ENCODE measurements at regions not wholly inside any gene's neighbourhood (a gene's known extent, or its start where the extent isn't known, plus 50 kb on each side); places are given as distances from the start of the nearest gene placed in this dataset.

DNA sequence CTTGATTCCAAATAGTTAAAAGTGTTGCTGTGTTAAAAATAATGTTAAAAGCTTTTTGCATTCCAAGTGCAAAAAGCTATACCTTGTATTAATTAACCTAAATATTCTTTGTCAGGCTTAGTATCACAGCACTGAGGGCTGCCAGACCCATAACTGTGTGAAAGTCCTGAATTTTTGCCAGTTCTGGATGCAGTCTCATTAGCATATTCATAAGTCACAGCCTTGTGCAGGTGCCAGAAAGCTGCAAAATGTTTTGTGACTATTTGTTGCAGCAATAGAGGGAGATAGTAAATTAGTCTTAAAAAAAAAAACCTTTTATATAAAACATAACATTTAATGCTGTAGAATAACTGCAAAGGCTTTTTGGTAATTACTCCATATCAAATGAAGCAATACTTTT lies 56.6 kb downstream of the SLITRK1 start:
- Mint-ChIP-seq H3K4me3 (no peak overlapping the region), H3K9me3 (peaks cover 28% of the 10 kb centered on the region)

GRCh38 chr13:83824560-83824959 lies 57.7 kb downstream of the SLITRK1 start:
- H3K9me3 Mint-ChIP-seq: peaks cover 28% of the 10 kb centered on the region
- no peaks in the 10 kb centered on the region for H3K27me3 Mint-ChIP-seq
- intact Hi-C loops (cut with micrococcal nuclease): no loop called here
- no peaks in the 10 kb centered on the region for H3K4me1 Mint-ChIP-seq (ENCODE audit: low read depth)
- H3K36me3 Mint-ChIP-seq (ENCODE audit: low read depth): no peaks in the 10 kb centered on the region
- no peak overlapping the region for H3K4me3 Mint-ChIP-seq
- H3K27ac Mint-ChIP-seq: no peak overlapping the region

More for the DNA sequence above, 56.6 kb downstream of the SLITRK1 start:
- Mint-ChIP-seq H3K36me3 (ENCODE audit: low read depth) (no peaks in the 10 kb centered on the region), H3K27me3 (no peaks in the 10 kb centered on the region), H3K27ac (no peak overlapping the region), H3K4me1 (ENCODE audit: low read depth) (no peaks in the 10 kb centered on the region)
- intact Hi-C loops (cut with micrococcal nuclease): no loop called here

DNA sequence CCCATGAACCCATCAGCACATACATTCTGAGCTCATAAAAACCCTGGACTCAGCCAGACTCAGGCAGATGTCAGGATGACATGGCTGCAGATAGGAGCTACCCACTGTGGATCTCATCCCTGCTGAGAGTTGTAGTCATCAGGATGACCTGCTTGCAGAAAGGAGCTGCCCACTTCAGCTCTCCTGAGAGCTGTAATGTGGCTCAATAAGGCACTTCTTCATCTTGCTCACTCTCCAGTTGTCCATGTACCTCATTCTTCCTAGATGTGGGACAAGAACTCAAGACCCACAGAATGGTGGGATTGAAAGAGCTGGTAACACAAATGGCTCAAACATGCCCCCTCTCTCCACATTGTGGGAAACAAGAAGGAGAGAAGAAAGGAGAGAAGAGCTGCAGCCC lies 58.2 kb downstream of the SLITRK1 start:
- intact Hi-C loops (cut with micrococcal nuclease): no loop called here
- H3K27me3 Mint-ChIP-seq: no peaks in the 10 kb centered on the region
- no peak overlapping the region for H3K4me3 Mint-ChIP-seq
- H3K4me1 Mint-ChIP-seq (ENCODE audit: low read depth): no peaks in the 10 kb centered on the region
- peaks cover 32% of the 10 kb centered on the region for H3K9me3 Mint-ChIP-seq
- H3K27ac Mint-ChIP-seq: no peak overlapping the region
- H3K36me3 Mint-ChIP-seq (ENCODE audit: low read depth): no peaks in the 10 kb centered on the region

DNA sequence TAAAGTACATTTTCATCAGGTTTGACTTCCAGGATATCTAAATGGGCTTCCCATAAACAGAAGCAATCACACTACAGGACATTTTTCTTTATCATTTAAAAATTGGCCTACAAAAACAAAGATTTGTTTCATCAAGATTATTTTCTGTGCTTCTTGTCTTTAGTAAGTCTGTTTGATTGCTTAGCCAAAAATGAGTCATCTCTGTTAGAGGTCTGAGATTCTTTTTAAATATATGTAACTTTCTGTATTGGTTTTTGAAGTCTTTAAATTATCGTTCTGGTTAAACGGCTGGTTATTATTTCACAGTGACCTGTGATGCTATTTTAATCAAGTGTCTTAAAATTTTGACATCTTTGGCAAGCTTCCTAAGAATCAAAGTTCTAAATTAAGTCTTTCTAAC lies 62.7 kb downstream of the SLITRK1 start:
- no peak overlapping the region for H3K4me3 Mint-ChIP-seq
- intact Hi-C loops (cut with micrococcal nuclease): no loop called here
- no peaks in the 10 kb centered on the region for H3K4me1 Mint-ChIP-seq (ENCODE audit: low read depth)
- H3K27ac Mint-ChIP-seq: no peak overlapping the region
- no peaks in the 10 kb centered on the region for H3K27me3 Mint-ChIP-seq
- peaks cover 49% of the 10 kb centered on the region for H3K9me3 Mint-ChIP-seq
- H3K36me3 Mint-ChIP-seq (ENCODE audit: low read depth): no peaks in the 10 kb centered on the region

GRCh38 chr13:83819156-83819555 lies 63.1 kb downstream of the SLITRK1 start:
- Mint-ChIP-seq H3K4me3 (no peak overlapping the region), H3K27me3 (no peaks in the 10 kb centered on the region), H3K36me3 (ENCODE audit: low read depth) (no peaks in the 10 kb centered on the region), H3K27ac (no peak overlapping the region), H3K4me1 (ENCODE audit: low read depth) (no peaks in the 10 kb centered on the region), H3K9me3 (peaks cover 46% of the 10 kb centered on the region)
- intact Hi-C loops (cut with micrococcal nuclease): no loop called here

- Mint-ChIP-seq H3K27ac (no peak overlapping the region), H3K4me3 (no peak overlapping the region), H3K27me3 (no peaks in the 10 kb centered on the region), H3K9me3 (peaks cover 41% of the 10 kb centered on the region), H3K36me3 (ENCODE audit: low read depth) (no peaks in the 10 kb centered on the region), H3K4me1 (ENCODE audit: low read depth) (no peaks in the 10 kb centered on the region)
- intact Hi-C loops (cut with micrococcal nuclease): no loop called here
These were observed 66.2 kb downstream of the SLITRK1 start for GRCh38 chr13:83816081-83816480.

DNA sequence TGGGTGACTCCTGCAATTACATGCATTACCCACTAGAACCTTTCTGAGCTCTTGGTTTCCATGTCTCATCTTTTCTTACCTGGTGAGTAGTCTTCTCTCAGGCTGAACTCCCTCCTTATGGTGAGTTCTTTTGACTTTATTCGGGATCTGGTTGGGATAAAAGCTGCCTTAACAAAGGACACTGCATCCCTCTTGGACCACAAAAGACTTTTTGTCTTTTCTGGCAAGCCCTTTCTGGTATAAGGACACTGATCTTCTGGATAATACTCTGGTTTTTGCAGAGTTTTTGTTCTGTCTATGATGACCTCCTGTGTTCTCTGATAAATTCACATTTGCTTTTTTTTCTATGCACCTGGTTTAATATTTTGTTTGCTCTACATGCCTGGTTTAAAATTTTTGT lies 66.7 kb downstream of the SLITRK1 start:
- intact Hi-C loops (cut with micrococcal nuclease): no loop called here
- Mint-ChIP-seq H3K9me3 (peaks cover 41% of the 10 kb centered on the region), H3K36me3 (ENCODE audit: low read depth) (no peaks in the 10 kb centered on the region), H3K4me3 (no peak overlapping the region), H3K27ac (no peak overlapping the region), H3K4me1 (ENCODE audit: low read depth) (no peaks in the 10 kb centered on the region), H3K27me3 (no peaks in the 10 kb centered on the region)

DNA sequence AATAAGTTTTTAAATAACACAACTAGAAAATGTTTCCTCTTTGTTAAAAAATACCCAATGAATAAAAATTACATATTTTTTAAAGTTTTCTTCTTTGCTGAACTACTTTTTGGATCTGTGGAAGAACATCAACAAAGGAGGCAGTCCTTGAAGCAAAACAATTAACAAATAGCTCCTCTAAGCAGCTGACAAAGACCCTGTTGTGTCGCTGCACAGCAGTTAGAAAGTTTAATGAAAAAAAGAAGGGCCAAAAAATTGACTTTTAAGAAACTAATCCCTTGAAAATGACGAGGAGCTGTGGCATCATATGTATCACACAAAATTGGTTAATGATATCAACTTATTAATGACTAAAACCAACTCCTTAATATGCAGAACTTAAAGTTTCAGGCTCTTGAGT lies 72.1 kb downstream of the SLITRK1 start:
- no peaks in the 10 kb centered on the region for H3K36me3 Mint-ChIP-seq (ENCODE audit: low read depth)
- H3K27me3 Mint-ChIP-seq: no peaks in the 10 kb centered on the region
- no peak overlapping the region for H3K4me3 Mint-ChIP-seq

DNA sequence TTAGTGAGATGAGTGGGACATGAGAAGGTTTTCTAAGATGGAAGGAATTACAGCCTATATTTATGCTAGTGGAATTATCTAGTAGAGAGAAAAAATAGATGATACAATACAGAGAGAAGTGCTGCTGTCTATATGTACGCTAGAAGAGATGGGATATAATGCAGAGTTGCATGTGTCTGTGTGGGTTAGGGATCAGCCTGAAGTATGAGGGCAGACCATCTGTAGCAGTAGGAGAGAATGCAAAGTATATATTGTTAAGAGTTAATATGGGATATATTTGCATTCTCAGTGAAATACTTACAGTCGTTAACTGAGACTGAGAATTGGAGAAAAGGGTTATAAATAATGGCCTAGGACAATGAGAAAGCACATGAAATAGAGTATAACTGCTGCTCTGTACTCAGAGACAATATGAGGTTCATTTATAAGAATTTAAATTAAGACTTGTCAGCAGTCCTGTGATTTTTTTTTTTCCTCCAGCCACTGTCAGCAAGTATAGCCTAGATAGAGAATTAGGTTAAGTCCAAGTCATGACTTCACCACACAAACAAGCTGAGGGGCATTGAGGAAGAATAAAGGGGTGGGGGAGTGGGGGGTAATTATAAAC lies 77.8 kb downstream of the SLITRK1 start:
- no peaks in the 10 kb centered on the region for H3K4me1 Mint-ChIP-seq (ENCODE audit: low read depth)
- H3K9me3 Mint-ChIP-seq: peaks cover 21% of the 10 kb centered on the region
- no peak overlapping the region for H3K4me3 Mint-ChIP-seq
- H3K36me3 Mint-ChIP-seq (ENCODE audit: low read depth): no peaks in the 10 kb centered on the region
- no peak overlapping the region for H3K27ac Mint-ChIP-seq
- H3K27me3 Mint-ChIP-seq: no peaks in the 10 kb centered on the region
- intact Hi-C loops (cut with micrococcal nuclease): no loop called here

More for the DNA sequence above, 72.1 kb downstream of the SLITRK1 start:
- H3K27ac Mint-ChIP-seq: no peak overlapping the region
- H3K4me1 Mint-ChIP-seq (ENCODE audit: low read depth): no peaks in the 10 kb centered on the region
- peaks cover 21% of the 10 kb centered on the region for H3K9me3 Mint-ChIP-seq
- intact Hi-C loops (cut with micrococcal nuclease): no loop called here

- intact Hi-C loops (cut with micrococcal nuclease): no loop called here
- no peak overlapping the region for H3K27ac Mint-ChIP-seq
- H3K4me3 Mint-ChIP-seq: no peak overlapping the region
- H3K27me3 Mint-ChIP-seq: no peaks in the 10 kb centered on the region
- no peaks in the 10 kb centered on the region for H3K36me3 Mint-ChIP-seq (ENCODE audit: low read depth)
- peaks cover 10% of the 10 kb centered on the region for H3K9me3 Mint-ChIP-seq
- H3K4me1 Mint-ChIP-seq (ENCODE audit: low read depth): no peaks in the 10 kb centered on the region
These were observed 83.5 kb downstream of the SLITRK1 start for GRCh38 chr13:83798731-83799130.

DNA sequence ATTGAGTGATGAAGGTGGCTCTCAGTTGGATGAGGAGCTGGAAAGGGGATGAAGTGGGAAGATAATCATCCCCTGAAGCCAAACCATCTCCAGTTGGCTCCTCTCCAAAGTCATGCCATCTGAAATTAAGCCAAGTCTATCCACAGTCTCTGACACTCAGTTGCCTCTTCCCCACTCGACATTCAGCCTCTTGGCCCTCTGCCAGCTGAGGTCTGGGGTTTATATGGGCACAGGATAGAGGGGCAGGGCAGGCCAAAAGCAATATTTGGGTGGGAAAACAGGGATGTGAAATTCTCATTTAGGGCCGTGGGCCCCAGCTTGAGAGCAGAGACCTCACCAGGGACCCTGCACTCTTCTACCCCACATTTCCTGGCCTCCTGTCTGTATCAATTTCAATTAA lies 85.9 kb downstream of the SLITRK1 start:
- Mint-ChIP-seq H3K4me3 (no peak overlapping the region), H3K27ac (no peak overlapping the region), H3K27me3 (no peaks in the 10 kb centered on the region), H3K9me3 (no peaks in the 10 kb centered on the region), H3K4me1 (ENCODE audit: low read depth) (no peaks in the 10 kb centered on the region), H3K36me3 (ENCODE audit: low read depth) (no peaks in the 10 kb centered on the region)
- intact Hi-C loops (cut with micrococcal nuclease): no loop called here

DNA sequence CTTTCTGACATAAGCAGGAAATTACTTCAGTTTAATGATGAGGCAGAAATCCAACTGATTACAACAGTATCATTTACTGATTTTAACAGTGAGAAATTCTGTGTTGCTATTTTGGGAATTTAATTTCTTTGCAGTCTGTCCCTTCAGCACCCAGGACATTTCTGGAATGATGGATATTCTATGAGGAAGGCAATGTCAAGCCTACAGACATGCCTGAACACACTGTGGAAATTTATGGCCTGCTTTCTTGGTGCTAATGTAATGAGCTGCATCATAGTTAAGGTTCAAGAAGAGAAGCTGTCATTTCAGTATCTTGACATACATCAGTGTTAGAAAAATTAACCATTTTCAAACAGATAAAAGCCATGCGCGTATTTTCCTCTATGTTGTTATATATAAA lies 87.7 kb downstream of the SLITRK1 start:
- Mint-ChIP-seq H3K27me3 (no peaks in the 10 kb centered on the region), H3K4me1 (ENCODE audit: low read depth) (no peaks in the 10 kb centered on the region), H3K9me3 (no peaks in the 10 kb centered on the region), H3K36me3 (ENCODE audit: low read depth) (no peaks in the 10 kb centered on the region), H3K4me3 (no peak overlapping the region), H3K27ac (no peak overlapping the region)
- intact Hi-C loops (cut with micrococcal nuclease): no loop called here

GRCh38 chr13:83780227-83780626 lies 102.0 kb downstream of the SLITRK1 start:
- Mint-ChIP-seq H3K9me3 (peaks cover 32% of the 10 kb centered on the region), H3K27ac (no peak overlapping the region), H3K36me3 (ENCODE audit: low read depth) (no peaks in the 10 kb centered on the region), H3K4me3 (no peak overlapping the region), H3K4me1 (ENCODE audit: low read depth) (no peaks in the 10 kb centered on the region), H3K27me3 (no peaks in the 10 kb centered on the region)
- intact Hi-C loops (cut with micrococcal nuclease): no loop called here

DNA sequence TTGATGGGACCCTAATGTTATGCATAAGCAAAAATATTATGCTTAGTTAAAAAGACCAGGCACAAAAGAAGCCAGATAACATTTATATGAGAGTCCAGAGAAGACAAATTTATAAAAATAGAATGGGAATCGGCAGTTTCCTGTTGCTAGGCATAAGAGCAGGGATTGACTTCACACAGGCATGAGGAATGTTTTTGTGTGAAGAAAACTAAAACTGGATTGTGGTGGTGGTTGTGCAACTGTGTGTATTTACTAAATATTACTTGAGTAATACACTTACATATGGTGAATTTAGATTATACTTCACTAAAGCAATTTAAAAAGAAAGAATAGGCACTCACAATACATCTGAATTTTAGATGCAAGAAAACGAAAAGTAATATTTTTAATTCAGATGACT lies 108.3 kb downstream of the SLITRK1 start:
- Mint-ChIP-seq H3K4me3 (no peak overlapping the region), H3K4me1 (ENCODE audit: low read depth) (no peaks in the 10 kb centered on the region), H3K9me3 (peaks cover 32% of the 10 kb centered on the region), H3K36me3 (ENCODE audit: low read depth) (no peaks in the 10 kb centered on the region), H3K27ac (no peak overlapping the region), H3K27me3 (no peaks in the 10 kb centered on the region)
- intact Hi-C loops (cut with micrococcal nuclease): no loop called here

GRCh38 chr13:83765796-83766195 lies 116.5 kb downstream of the SLITRK1 start:
- intact Hi-C loops (cut with micrococcal nuclease): no loop called here
- H3K9me3 Mint-ChIP-seq: peaks cover 24% of the 10 kb centered on the region
- H3K4me1 Mint-ChIP-seq (ENCODE audit: low read depth): no peaks in the 10 kb centered on the region
- no peaks in the 10 kb centered on the region for H3K36me3 Mint-ChIP-seq (ENCODE audit: low read depth)
- H3K27ac Mint-ChIP-seq: no peak overlapping the region
- H3K4me3 Mint-ChIP-seq: no peak overlapping the region
- H3K27me3 Mint-ChIP-seq: no peaks in the 10 kb centered on the region

Data from dendritic cell treated with granulocyte-macrophage colony-stimulating factor and Interleukin-4, amounts not matched to agents 40 ng/mL and 50 ng/mL, for 4 days (primary cell).